Thyroid gland (tissue), 4 donors: ENCODE measurements at regions not wholly inside any gene's neighbourhood (a gene's known extent, or its start where the extent isn't known, plus 50 kb on each side); places are given as distances from the start of the nearest gene placed in this dataset.

Experiments used
- DNase-seq, 2 donors: peaks; one replicate each; pipeline ENCODE4 v3.0.0-alpha.2; 2019
- H3K27ac ChIP-seq, 3 donors: fragments of 200-600 bp; sonication (generic); 1 replicate in 2 of 3; 2 replicates in 1 of 3; pipeline ENCODE4 v1.5.1; 2016 to 2019; ENCODE audit warnings: mild to moderate bottlenecking in 1 of 3, moderate library complexity in 1 of 3
- H3K27me3 ChIP-seq: fragments of 200-600 bp; sonication (generic); one replicate; pipeline ENCODE4 v1.5.1; 2019
- H3K36me3 ChIP-seq, 2 donors: fragments of 200-600 bp; sonication (generic); one replicate each; pipeline ENCODE4 v1.5.1; 2016 to 2019
- H3K4me1 ChIP-seq, 2 donors: fragments of 200-600 bp; sonication (generic); one replicate each; pipeline ENCODE4 v1.5.1; 2017 to 2019
- H3K4me3 ChIP-seq, 3 donors: fragments of 200-600 bp; sonication (generic); replicated peaks in 1 of 3; 1 replicate in 2 of 3; 2 replicates in 1 of 3; pipeline ENCODE4 v1.5.1; 2016; ENCODE audit warnings: mild to moderate bottlenecking in 1 of 3
- H3K9me3 ChIP-seq: fragments of 200-600 bp; sonication (generic); one replicate; pipeline ENCODE4 v1.5.1; 2017
- CTCF ChIP-seq, 6 experiments: fragments of 200-600 bp in 3 of 6; fragments of 450-650 bp in 3 of 6; sonication (generic) in 3 of 6; IDR thresholded peaks; one replicate each; pipeline ENCODE4 v1.5.1; 2016 to 2019; ENCODE audit warnings: antibody characterized with exemption in 6 of 6, mild to moderate bottlenecking in 2 of 6, inconsistent platforms in 1 of 6, moderate library complexity in 1 of 6
- POLR2A ChIP-seq, 2 donors: fragments of 450-650 bp; IDR thresholded peaks; one replicate each; pipeline ENCODE4 v1.6.1; 2017; ENCODE audit warnings: antibody characterized with exemption in 2 of 2, mild to moderate bottlenecking in 2 of 2, moderate library complexity in 1 of 2
- WGBS, 2 donors: methylation state at CpG; one replicate each; pipeline ENCODE4 v1.1.5; 2017; 5-methylcytosine and 5-hydroxymethylcytosine counted together
- intact Hi-C: fragments of 100-400 bp; cut with DNase I; formaldehyde crosslinking; loops from one replicate; pipeline ENCODE4 v1.15.1; 2023

DNA sequence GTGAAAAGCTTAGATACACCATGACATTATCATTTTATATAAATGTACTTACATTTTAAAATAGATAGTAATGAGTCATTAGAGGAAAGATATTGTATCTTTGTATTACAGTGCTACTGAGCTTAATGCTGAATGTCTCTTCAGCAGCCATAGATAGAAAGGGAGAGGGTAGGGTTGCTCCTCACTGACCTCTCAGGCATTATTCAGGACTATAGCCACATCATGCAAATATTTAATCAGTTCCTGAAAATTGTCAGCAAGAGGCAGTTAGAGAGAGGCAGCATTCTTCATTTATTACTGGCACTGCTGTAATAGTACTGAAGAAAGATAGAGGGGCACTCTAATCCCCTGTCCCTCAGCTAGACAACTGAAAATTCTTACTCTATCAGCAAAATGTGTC lies 242.0 kb upstream of the TANK start:
- no peak for TF ChIP-seq POLR2A (IDR thresholded peaks at IDR 0.05)
- no peak for TF ChIP-seq CTCF (IDR thresholded peaks at IDR 0.05)
- intact Hi-C loops = no loop called here
- Histone ChIP-seq H3K36me3 (no peaks in the 10 kb centered on the region), H3K9me3 (no peaks in the 10 kb centered on the region), H3K27me3 (no peaks in the 10 kb centered on the region), H3K27ac (no peak overlapping the region), H3K4me1 (peaks cover 0 to 7% of the 10 kb centered on the region in 2 donors), H3K4me3 (no peak overlapping the region)
- DNase-seq = no peak

DNA sequence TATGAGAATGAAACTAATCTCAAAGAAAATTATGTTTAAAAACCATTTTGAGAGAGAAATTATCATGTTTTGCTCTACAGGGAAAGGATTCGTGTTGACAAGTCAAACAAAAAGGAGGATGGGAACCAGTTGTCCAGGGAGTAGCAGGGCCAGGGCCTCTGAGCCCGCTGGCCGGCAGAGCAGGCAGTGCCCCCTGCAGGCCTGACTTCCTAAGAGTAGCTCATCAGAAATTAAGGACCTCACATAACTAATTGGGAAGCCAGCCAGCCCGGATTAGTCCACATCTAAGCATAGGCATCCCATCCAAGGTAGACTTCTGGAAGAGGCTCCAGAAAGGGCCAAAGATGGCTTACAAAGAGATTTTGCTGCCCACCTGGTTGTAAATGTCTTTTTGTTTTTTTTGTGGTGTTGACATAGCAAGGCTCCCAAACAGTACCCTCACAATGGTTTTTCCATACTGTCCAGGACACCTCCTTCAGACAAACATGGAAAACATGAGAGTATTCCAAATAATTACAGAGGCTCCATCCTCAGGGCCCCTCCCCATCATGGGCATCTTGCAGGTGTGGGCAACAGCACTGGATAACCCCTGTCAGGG lies 241.2 kb upstream of the TANK start:
- no peak overlapping the region for H3K27ac ChIP-seq
- no peaks in the 10 kb centered on the region for H3K9me3 ChIP-seq
- H3K4me3 ChIP-seq = no peak overlapping the region
- peaks cover 0 to 7% of the 10 kb centered on the region in 2 donors for H3K4me1 ChIP-seq
- no peaks in the 10 kb centered on the region for H3K27me3 ChIP-seq
- no peaks in the 10 kb centered on the region for H3K36me3 ChIP-seq
- intact Hi-C loops = no loop called here
- WGBS, 2 donors = 44 to 49% methylated on average over 4 of the region's 4 CpGs
- peak in 5 of 6 experiments; percentile 28 to 70 (median 54) for TF ChIP-seq CTCF (IDR thresholded peaks at IDR 0.05)
- no peak for TF ChIP-seq POLR2A (IDR thresholded peaks at IDR 0.05)
- peak; percentile 57 to 71 for DNase-seq

- Histone ChIP-seq H3K36me3 (no peaks in the 10 kb centered on the region), H3K4me3 (no peak overlapping the region), H3K9me3 (no peaks in the 10 kb centered on the region), H3K27me3 (no peaks in the 10 kb centered on the region), H3K27ac (no peak overlapping the region), H3K4me1 (peaks cover 0 to 7% of the 10 kb centered on the region in 2 donors)
- 83 to 95% methylated on average over 1 of the region's 1 CpG for WGBS, 2 donors
- no peak for DNase-seq
- TF ChIP-seq CTCF (IDR thresholded peaks at IDR 0.05) = no peak
- no peak for TF ChIP-seq POLR2A (IDR thresholded peaks at IDR 0.05)
- intact Hi-C loops = no loop called here
Observed at GRCh38 chr2:160920061-160920460, 240.2 kb upstream of the TANK start.

DNA sequence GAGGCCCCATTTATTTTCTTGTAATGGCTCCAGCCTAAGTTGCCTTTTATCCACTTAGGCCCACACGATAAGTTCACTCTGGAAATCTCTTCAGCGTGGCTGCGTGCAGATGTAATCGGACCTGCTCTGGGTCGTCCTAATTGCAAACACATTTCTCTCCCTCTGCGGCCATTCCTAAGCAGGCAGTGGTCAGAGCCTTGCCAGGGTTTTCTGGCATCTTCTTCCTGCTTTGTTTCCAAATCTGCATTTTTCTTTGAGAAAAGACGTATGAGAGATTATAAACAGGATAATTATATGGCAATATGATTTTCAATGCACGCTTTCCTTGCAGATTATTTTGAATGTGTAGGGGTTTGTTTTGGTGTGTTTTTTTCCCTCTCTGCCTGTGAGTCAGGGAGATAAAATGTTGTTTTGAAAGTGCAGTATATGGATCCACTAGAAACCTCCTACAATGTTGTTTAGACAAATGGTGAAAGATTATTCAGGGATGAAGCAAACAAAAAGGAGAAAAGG lies 239.4 kb upstream of the TANK start:
- no peak overlapping the region for H3K4me3 ChIP-seq
- DNase-seq = peak in 1 of 2 donors; percentile 2
- 47 to 63% methylated on average over 8 of the region's 8 CpGs for WGBS, 2 donors
- H3K27ac ChIP-seq = peak overlapping the region in 1 of 3 donors; percentile 2
- H3K4me1 ChIP-seq = peaks cover 0 to 7% of the 10 kb centered on the region in 2 donors
- H3K36me3 ChIP-seq = no peaks in the 10 kb centered on the region
- H3K9me3 ChIP-seq = no peaks in the 10 kb centered on the region
- H3K27me3 ChIP-seq = no peaks in the 10 kb centered on the region
- intact Hi-C loops = no loop called here
- TF ChIP-seq CTCF (IDR thresholded peaks at IDR 0.05) (no peak), POLR2A (IDR thresholded peaks at IDR 0.05) (no peak)

DNA sequence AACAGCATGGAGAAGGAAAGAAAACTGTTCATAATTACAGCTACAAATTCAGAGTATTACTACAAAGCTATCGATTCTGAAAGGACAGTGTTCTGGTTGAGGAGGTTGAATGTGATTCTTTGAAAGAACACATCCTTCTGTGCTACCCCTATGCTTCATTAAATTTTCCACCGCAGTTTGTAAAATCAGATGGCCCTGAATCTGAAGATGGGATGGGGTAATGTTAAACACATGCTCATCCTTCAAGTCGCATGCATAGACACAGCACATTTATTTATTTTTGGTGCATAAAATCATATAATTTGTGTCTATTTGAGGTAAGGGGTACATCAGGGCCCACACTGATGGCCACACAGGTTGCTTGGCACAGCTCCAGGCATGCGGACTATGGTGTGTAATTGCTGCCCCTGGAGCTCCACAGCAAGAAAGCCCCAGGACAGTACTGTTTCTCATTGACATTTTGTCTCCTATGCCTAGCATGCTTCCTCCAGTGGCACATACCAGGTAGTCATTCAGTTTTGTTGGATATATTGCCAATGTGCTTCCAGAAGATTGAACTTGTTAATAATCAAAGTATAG lies 238.8 kb upstream of the TANK start:
- Histone ChIP-seq H3K9me3 (no peaks in the 10 kb centered on the region), H3K4me1 (peaks cover 0 to 7% of the 10 kb centered on the region in 2 donors), H3K27ac (peak overlapping the region in 1 of 3 donors; percentile 2), H3K36me3 (no peaks in the 10 kb centered on the region), H3K27me3 (no peaks in the 10 kb centered on the region), H3K4me3 (no peak overlapping the region)
- intact Hi-C loops = no loop called here
- WGBS, 2 donors = 72 to 73% methylated on average over 4 of the region's 4 CpGs
- DNase-seq = peak in 1 of 2 donors; percentile 2
- no peak for TF ChIP-seq POLR2A (IDR thresholded peaks at IDR 0.05)
